K562 (cell line): ENCODE measurements at regions not wholly inside any gene's neighbourhood (a gene's known extent, or its start where the extent isn't known, plus 50 kb on each side); places are given as distances from the start of the nearest gene placed in this dataset.

Experiments used
- CHD1 ChIP-seq: fragments of 200-600 bp; sonication (generic); IDR thresholded peaks from one replicate; pipeline ENCODE4 v1.6.1; 2012; ENCODE audit warnings: mild to moderate bottlenecking, moderate library complexity, low read length, inconsistent platforms
- NR2C1 ChIP-seq, 2 experiments: fragments of 450-650 bp; IDR thresholded peaks; 2 replicates each; pipeline ENCODE4 v1.6.1; 2017; ENCODE audit warnings: mild to moderate bottlenecking in 2 of 2, antibody characterized with exemption in 1 of 2, inconsistent platforms in 1 of 2, missing compliant biosample characterization in 1 of 2, missing genetic modification characterization in 1 of 2
- POU5F1 ChIP-seq: fragments of 150-350 bp; IDR thresholded peaks from 2 replicates; pipeline ENCODE4 v1.6.1; 2014; ENCODE audit warnings: borderline replicate concordance, low read length, low read depth, mild to moderate bottlenecking; ENCODE audit not compliant: partially characterized antibody
- TRIM24 ChIP-seq, 2 experiments: fragments of 450-650 bp; IDR thresholded peaks; 2 replicates each; pipeline ENCODE4 v1.6.1; 2016
- ZNF232 ChIP-seq: sonication (generic); formaldehyde crosslinking; IDR thresholded peaks from 2 replicates; pipeline ENCODE4 v1.8.0; 2022; ENCODE audit warnings: mild to moderate bottlenecking, missing genetic modification reagents
- ZNF274 ChIP-seq: IDR thresholded peaks from 2 replicates; pipeline ENCODE4 v1.6.1; 2011; ENCODE audit warnings: low read depth, mild to moderate bottlenecking, low read length, moderate library complexity, borderline replicate concordance
- ZSCAN32 ChIP-seq: fragments of 450-650 bp; formaldehyde crosslinking; IDR thresholded peaks from 2 replicates; pipeline ENCODE4 v1.4.0; 2020; ENCODE audit warnings: mild to moderate bottlenecking, moderate library complexity
- TF ChIP-seq, protein P1 (sequence below), 3 experiments: IDR thresholded peaks in 2 of 3; conservative IDR thresholded peaks in 1 of 3; 2 replicates each; pipeline ENCODE4 v1.5.1; 2011 to 2012; ENCODE audit warnings: low read length in 3 of 3, mild to moderate bottlenecking in 3 of 3, control low read depth in 2 of 3, improper control_type of control experiment in 1 of 3, inconsistent platforms in 1 of 3, low read depth in 1 of 3, mixed read lengths in 1 of 3, moderate library complexity in 1 of 3; ENCODE audit not compliant: insufficient read depth in 2 of 3
- TF ChIP-seq, protein P2 (sequence below): sonication (generic); formaldehyde crosslinking; IDR thresholded peaks from 2 replicates; pipeline ENCODE4 v1.9.0; 2022; ENCODE audit warnings: mild to moderate bottlenecking, missing genetic modification reagents
- TF ChIP-seq, protein P3 (sequence below): sonication (generic); formaldehyde crosslinking; IDR thresholded peaks from 2 replicates; pipeline ENCODE4 v1.8.1; 2022; ENCODE audit warnings: missing genetic modification reagents

DNA sequence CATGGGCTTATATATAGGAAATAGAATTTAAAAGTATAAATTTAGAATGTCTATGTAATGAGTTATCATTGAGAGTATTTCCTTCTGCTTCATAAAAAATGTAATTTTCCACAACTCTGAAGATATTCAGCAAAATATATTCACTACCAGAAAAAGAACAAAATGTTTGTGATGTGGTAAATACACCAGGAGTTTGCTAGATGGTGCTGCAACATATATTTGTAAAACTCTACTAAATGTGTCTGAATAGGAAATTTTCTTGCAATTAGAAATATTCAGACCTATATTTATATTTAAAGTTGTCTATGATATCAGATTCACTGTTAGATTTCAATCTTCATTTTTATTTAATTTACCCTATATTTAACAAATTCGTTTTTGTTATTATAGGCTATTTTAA is 201.1 kb downstream of the PPP1R3A start:
- TF ChIP-seq NR2C1 (IDR thresholded peaks at IDR 0.05), result no peak
- TF ChIP-seq NR2C1 (tag; IDR thresholded peaks at IDR 0.05), result no peak
- no peak for TF ChIP-seq CHD1
- TF ChIP-seq, protein P1, sequence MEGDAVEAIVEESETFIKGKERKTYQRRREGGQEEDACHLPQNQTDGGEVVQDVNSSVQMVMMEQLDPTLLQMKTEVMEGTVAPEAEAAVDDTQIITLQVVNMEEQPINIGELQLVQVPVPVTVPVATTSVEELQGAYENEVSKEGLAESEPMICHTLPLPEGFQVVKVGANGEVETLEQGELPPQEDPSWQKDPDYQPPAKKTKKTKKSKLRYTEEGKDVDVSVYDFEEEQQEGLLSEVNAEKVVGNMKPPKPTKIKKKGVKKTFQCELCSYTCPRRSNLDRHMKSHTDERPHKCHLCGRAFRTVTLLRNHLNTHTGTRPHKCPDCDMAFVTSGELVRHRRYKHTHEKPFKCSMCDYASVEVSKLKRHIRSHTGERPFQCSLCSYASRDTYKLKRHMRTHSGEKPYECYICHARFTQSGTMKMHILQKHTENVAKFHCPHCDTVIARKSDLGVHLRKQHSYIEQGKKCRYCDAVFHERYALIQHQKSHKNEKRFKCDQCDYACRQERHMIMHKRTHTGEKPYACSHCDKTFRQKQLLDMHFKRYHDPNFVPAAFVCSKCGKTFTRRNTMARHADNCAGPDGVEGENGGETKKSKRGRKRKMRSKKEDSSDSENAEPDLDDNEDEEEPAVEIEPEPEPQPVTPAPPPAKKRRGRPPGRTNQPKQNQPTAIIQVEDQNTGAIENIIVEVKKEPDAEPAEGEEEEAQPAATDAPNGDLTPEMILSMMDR (IDR thresholded peaks at IDR 0.05 in 2 of 3, conservative IDR thresholded peaks at IDR 0.05 in 1 of 3; ENCODE audit: insufficient read depth in 2 of 3, low read depth in 1 of 3, low read length in 3 of 3), result no peak
- TF ChIP-seq POU5F1, result no peak
- no peak for TF ChIP-seq ZNF232 (CRISPR knock-in tag)
- no peak for TF ChIP-seq ZSCAN32
- no peak for TF ChIP-seq ZNF274
- no peak for TF ChIP-seq TRIM24 (IDR thresholded peaks at IDR 0.05)
- TF ChIP-seq, protein P2, sequence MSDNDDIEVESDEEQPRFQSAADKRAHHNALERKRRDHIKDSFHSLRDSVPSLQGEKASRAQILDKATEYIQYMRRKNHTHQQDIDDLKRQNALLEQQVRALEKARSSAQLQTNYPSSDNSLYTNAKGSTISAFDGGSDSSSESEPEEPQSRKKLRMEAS, result no peak
- TF ChIP-seq, protein P3, sequence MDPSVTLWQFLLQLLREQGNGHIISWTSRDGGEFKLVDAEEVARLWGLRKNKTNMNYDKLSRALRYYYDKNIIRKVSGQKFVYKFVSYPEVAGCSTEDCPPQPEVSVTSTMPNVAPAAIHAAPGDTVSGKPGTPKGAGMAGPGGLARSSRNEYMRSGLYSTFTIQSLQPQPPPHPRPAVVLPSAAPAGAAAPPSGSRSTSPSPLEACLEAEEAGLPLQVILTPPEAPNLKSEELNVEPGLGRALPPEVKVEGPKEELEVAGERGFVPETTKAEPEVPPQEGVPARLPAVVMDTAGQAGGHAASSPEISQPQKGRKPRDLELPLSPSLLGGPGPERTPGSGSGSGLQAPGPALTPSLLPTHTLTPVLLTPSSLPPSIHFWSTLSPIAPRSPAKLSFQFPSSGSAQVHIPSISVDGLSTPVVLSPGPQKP, result no peak
